PC-9 (cell line): ENCODE measurements at regions not wholly inside any gene's neighbourhood (a gene's known extent, or its start where the extent isn't known, plus 50 kb on each side); places are given as distances from the start of the nearest gene placed in this dataset.

ENCODE experiments used
- EZH2 ChIP-seq: fragments of 200-600 bp; sonication (generic); IDR thresholded peaks from 2 replicates; pipeline ENCODE4 v1.8.0; 2017; ENCODE audit warnings: antibody characterized with exemption, low read depth
- TF ChIP-seq, protein P1 (sequence below): fragments of 200-600 bp; sonication (generic); conservative IDR thresholded peaks from 2 replicates; pipeline ENCODE4 v1.6.1; 2017; ENCODE audit warnings: mixed run types, antibody characterized with exemption, mild to moderate bottlenecking, moderate library complexity

DNA sequence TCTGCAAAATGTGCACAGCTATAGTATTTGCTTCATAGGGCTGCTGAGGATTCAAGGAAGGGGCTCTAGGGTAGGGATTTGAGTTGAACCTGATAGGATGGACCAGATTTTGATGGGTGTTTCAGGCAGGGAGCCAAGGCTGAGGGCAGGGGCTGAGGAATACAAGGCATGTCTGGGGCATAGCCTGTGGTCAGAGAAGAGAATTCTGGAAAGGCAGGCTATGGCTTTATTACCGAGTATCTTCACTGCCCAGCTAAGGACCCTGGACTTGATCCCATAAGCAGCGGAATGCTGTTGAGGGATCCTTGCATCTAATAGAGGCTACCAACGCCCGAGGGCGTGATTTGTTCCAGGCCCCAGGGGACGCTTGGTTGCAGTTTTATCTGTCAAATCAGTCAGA is 193.0 kb upstream of the TLE3 start:
- no peak for TF ChIP-seq EZH2
- TF ChIP-seq, protein P1, sequence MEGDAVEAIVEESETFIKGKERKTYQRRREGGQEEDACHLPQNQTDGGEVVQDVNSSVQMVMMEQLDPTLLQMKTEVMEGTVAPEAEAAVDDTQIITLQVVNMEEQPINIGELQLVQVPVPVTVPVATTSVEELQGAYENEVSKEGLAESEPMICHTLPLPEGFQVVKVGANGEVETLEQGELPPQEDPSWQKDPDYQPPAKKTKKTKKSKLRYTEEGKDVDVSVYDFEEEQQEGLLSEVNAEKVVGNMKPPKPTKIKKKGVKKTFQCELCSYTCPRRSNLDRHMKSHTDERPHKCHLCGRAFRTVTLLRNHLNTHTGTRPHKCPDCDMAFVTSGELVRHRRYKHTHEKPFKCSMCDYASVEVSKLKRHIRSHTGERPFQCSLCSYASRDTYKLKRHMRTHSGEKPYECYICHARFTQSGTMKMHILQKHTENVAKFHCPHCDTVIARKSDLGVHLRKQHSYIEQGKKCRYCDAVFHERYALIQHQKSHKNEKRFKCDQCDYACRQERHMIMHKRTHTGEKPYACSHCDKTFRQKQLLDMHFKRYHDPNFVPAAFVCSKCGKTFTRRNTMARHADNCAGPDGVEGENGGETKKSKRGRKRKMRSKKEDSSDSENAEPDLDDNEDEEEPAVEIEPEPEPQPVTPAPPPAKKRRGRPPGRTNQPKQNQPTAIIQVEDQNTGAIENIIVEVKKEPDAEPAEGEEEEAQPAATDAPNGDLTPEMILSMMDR, result no peak
